ENCODE measurements at regions not wholly inside any gene's neighbourhood (a gene's known extent, or its start where the extent isn't known, plus 50 kb on each side); places are given as distances from the start of the nearest gene placed in this dataset.
A peak's percentile ranks its signal among the peaks of the same experiment; 100 is the strongest.

DNA sequence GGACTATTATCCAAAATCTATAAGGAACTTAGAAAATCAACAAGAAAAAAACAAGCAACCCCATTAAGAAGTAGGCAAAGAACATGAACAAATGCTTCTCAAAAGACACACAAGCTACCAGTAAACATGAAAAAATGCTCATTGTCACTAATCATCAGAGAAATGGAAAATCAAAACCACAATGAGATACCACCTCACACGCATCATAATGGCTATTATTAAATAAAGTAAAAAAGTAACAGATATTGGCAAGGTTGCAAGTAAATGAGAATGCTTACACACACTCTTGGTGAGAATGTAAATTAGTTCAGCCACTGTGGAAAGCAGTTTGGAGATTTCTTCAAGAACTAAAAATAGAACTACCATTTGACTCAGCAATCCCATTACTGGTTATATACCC lies 167.0 kb upstream of the DMRTA1 start:
- Histone ChIP-seq H3K27me3 (no peaks in the 10 kb centered on the region), H3K4me1 (no peaks in the 10 kb centered on the region), H3K27ac (no peak overlapping the region), H3K36me3 (ENCODE audit: low read depth, missing control alignments) (no peaks in the 10 kb centered on the region), H3K9me3 (no peaks in the 10 kb centered on the region), H3K4me3 (no peak overlapping the region)
- TF ChIP-seq, protein P1, sequence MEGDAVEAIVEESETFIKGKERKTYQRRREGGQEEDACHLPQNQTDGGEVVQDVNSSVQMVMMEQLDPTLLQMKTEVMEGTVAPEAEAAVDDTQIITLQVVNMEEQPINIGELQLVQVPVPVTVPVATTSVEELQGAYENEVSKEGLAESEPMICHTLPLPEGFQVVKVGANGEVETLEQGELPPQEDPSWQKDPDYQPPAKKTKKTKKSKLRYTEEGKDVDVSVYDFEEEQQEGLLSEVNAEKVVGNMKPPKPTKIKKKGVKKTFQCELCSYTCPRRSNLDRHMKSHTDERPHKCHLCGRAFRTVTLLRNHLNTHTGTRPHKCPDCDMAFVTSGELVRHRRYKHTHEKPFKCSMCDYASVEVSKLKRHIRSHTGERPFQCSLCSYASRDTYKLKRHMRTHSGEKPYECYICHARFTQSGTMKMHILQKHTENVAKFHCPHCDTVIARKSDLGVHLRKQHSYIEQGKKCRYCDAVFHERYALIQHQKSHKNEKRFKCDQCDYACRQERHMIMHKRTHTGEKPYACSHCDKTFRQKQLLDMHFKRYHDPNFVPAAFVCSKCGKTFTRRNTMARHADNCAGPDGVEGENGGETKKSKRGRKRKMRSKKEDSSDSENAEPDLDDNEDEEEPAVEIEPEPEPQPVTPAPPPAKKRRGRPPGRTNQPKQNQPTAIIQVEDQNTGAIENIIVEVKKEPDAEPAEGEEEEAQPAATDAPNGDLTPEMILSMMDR (IDR thresholded peaks at IDR 0.05), result no peak
- no peak for TF ChIP-seq POLR2A (IDR thresholded peaks at IDR 0.05)
- intact Hi-C loops (cut with DNase I; ENCODE audit: low total_unique reads), result no loop called here
- 83 to 88% methylated on average over 1 of the region's 1 CpG for WGBS, 2 donors
- DNase-seq, result no peak

DNA sequence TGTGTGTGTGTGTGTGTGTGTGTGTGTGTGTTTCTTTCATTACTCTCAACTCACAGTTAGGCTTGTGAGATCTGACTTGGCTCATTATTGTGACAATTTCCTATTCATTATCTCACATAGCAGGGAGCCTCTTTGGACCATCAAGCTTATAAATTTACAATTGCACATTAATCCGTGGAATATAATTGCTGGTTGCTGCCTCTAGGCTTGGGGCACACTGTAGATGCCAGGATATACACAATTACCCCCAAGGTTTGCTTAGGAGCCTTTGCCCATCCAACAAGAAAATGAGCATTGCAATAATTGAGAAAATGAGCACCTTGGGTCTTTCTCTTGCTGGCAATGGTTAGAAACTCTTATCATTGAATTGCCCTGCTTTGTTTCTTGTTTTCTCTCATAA lies 161.6 kb upstream of the DMRTA1 start:
- Histone ChIP-seq H3K27ac (no peak overlapping the region), H3K36me3 (ENCODE audit: low read depth, missing control alignments) (no peaks in the 10 kb centered on the region), H3K4me1 (no peaks in the 10 kb centered on the region), H3K9me3 (no peaks in the 10 kb centered on the region), H3K4me3 (no peak overlapping the region), H3K27me3 (no peaks in the 10 kb centered on the region)
- no peak for DNase-seq
- TF ChIP-seq POLR2A (IDR thresholded peaks at IDR 0.05), result no peak
- TF ChIP-seq, protein P1 (IDR thresholded peaks at IDR 0.05), result no peak
- intact Hi-C loops (cut with DNase I; ENCODE audit: low total_unique reads), result no loop called here
- WGBS, 2 donors, result 46 to 59% methylated on average over 1 of the region's 1 CpG

DNA sequence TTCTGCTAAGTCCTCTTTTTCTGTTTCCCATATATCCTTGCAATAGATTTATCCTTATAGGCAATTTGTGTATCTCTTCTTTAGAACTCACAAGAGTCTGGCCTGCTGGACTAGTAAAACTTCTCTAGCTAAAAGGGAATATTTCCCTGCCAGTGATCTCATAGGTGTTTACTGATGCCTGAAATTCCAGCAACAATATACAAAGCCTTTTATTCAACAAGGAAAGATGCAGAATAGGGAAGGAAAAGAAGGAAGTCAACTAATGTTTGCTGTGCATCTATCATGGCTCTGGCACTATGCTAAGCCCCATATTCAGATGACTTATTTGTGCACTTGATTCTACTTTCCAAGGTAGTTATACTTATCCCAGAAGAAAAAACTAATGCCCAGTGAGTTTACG lies 160.0 kb upstream of the DMRTA1 start:
- Histone ChIP-seq H3K36me3 (ENCODE audit: low read depth, missing control alignments) (no peaks in the 10 kb centered on the region), H3K4me1 (no peaks in the 10 kb centered on the region), H3K9me3 (no peaks in the 10 kb centered on the region), H3K27me3 (no peaks in the 10 kb centered on the region), H3K4me3 (no peak overlapping the region), H3K27ac (no peak overlapping the region)
- DNase-seq, result no peak
- no peak for TF ChIP-seq POLR2A (IDR thresholded peaks at IDR 0.05)
- TF ChIP-seq, protein P1 (IDR thresholded peaks at IDR 0.05), result no peak
- WGBS, 2 donors, result 91 to 95% methylated on average over 1 of the region's 1 CpG
- intact Hi-C loops (cut with DNase I; ENCODE audit: low total_unique reads), result no loop called here

DNA sequence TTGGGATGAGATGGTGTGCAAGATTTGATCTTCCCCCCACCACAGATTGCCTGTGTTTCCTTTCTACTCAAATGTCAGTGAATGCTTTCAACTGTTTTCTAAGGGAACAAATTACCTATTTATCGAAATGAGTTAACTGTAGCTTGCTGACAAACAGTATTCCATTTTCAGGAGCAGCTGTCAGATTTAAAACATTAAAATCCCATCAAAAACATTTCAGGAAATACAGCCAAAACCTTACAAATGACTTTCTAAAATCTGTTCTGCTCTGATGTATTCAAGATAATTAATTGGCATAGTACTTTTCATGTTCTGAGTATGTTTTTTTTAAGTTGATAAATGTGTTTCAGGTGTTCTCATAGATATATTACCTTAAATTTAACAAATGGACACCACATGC lies 158.0 kb upstream of the DMRTA1 start:
- no peaks in the 10 kb centered on the region for H3K9me3 ChIP-seq
- 71 to 79% methylated on average over 1 of the region's 1 CpG for WGBS, 2 donors
- intact Hi-C loops (cut with DNase I; ENCODE audit: low total_unique reads), result no loop called here
- no peaks in the 10 kb centered on the region for H3K27me3 ChIP-seq
- no peak overlapping the region for H3K27ac ChIP-seq
- H3K4me3 ChIP-seq, result no peak overlapping the region
- H3K36me3 ChIP-seq (ENCODE audit: low read depth, missing control alignments), result no peaks in the 10 kb centered on the region
- H3K4me1 ChIP-seq, result no peaks in the 10 kb centered on the region
- TF ChIP-seq POLR2A (IDR thresholded peaks at IDR 0.05), result no peak
- TF ChIP-seq, protein P1 (IDR thresholded peaks at IDR 0.05), result no peak
- DNase-seq, result no peak

DNA sequence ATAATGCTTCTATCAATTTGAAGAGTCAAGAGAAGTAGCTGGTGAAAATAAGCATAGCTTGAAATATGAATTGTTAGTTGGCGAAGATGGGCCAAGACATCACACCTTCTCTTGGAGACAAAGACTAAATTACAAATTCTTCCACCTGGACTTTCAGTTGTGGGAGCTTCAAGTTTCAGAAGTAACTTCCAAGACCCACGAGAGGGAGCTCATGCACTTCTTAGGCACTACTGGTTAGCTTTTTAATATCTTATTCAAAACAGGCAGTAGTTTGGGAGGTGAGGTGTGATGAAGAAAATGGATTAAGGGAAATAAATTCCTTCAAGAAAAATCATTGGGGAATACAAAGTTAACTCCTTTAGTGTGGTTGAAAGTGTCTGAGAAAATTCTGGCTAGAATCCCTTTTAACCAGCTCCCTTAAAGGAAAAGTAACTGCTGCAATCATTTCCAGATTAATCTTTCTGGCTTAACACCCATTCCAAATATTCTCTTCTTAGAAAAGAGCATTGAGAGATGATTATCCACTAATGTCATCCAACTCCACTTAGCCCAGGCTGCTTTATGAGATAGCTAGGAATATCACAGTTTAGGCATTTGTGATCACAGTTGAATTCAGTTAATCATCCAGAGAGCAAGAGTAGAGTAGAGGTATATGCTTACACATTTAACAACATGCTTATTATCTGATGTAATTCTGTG lies 139.5 kb upstream of the DMRTA1 start:
- Histone ChIP-seq H3K4me1 (no peaks in the 10 kb centered on the region), H3K4me3 (no peak overlapping the region), H3K9me3 (no peaks in the 10 kb centered on the region), H3K27me3 (no peaks in the 10 kb centered on the region), H3K36me3 (ENCODE audit: low read depth, missing control alignments) (no peaks in the 10 kb centered on the region), H3K27ac (no peak overlapping the region)
- DNase-seq, result peak; percentile 45
- WGBS, 2 donors, result 39 to 40% methylated on average over 2 of the region's 2 CpGs
- intact Hi-C loops (cut with DNase I; ENCODE audit: low total_unique reads), result no loop called here
- no peak for TF ChIP-seq POLR2A (IDR thresholded peaks at IDR 0.05)
- TF ChIP-seq, protein P1 (IDR thresholded peaks at IDR 0.05), result peak in 2 of 3 experiments; percentile 27 to 40

Measured in testis (tissue), 2 donors.